Hepatocyte (in vitro differentiated cells): ENCODE measurements at regions not wholly inside any gene's neighbourhood (a gene's known extent, or its start where the extent isn't known, plus 50 kb on each side); places are given as distances from the start of the nearest gene placed in this dataset.

Source experiments
- DNase-seq: peaks from one replicate; pipeline ENCODE4 v3.0.0-alpha.2; 2016; ENCODE audit warnings: low spot score
- H2AFZ ChIP-seq: fragments of 200-600 bp; sonication (generic); 2 replicates; pipeline ENCODE4 v1.6.0; 2016; ENCODE audit warnings: antibody characterized with exemption, mild to moderate bottlenecking
- H3K27ac ChIP-seq: fragments of 200-600 bp; sonication (generic); 2 replicates; pipeline ENCODE4 v1.5.1; 2016; ENCODE audit warnings: mild to moderate bottlenecking
- H3K27me3 ChIP-seq: fragments of 200-600 bp; sonication (generic); 2 replicates; pipeline ENCODE4 v1.6.1; 2016
- H3K36me3 ChIP-seq: fragments of 200-600 bp; sonication (generic); replicated peaks from 2 replicates; pipeline ENCODE4 v1.5.1; 2016; ENCODE audit warnings: low read depth; ENCODE audit not compliant: insufficient read depth
- H3K4me1 ChIP-seq: fragments of 200-600 bp; sonication (generic); 2 replicates; pipeline ENCODE4 v1.5.1; 2016; ENCODE audit warnings: mild to moderate bottlenecking, moderate library complexity; ENCODE audit not compliant: insufficient read depth
- H3K4me2 ChIP-seq: fragments of 200-600 bp; sonication (generic); 2 replicates; pipeline ENCODE4 v1.6.0; 2016
- H3K4me3 ChIP-seq: fragments of 200-600 bp; sonication (generic); 2 replicates; pipeline ENCODE4 v1.5.1; 2016; ENCODE audit warnings: mild to moderate bottlenecking
- H3K79me2 ChIP-seq: fragments of 200-600 bp; sonication (generic); 2 replicates; pipeline ENCODE4 v1.6.0; 2017; ENCODE audit warnings: mild to moderate bottlenecking
- H3K9me2 ChIP-seq: fragments of 200-600 bp; sonication (generic); replicated peaks from 2 replicates; pipeline ENCODE4 v1.6.0; 2017; ENCODE audit warnings: mild to moderate bottlenecking; ENCODE audit not compliant: insufficient read depth
- H3K9me3 ChIP-seq: fragments of 200-600 bp; sonication (generic); 2 replicates; pipeline ENCODE4 v1.5.1; 2016; ENCODE audit warnings: low read depth, mild to moderate bottlenecking
- H4K20me1 ChIP-seq: fragments of 200-600 bp; sonication (generic); 2 replicates; pipeline ENCODE4 v1.6.0; 2016; ENCODE audit warnings: mild to moderate bottlenecking; ENCODE audit not compliant: insufficient read depth, poor library complexity, severe bottlenecking
- CTCF ChIP-seq: fragments of 200-600 bp; sonication (generic); IDR thresholded peaks from 2 replicates; pipeline ENCODE4 v1.5.1; 2016; ENCODE audit warnings: antibody characterized with exemption, mild to moderate bottlenecking; ENCODE audit not compliant: poor library complexity
- EZH2 ChIP-seq: fragments of 200-600 bp; sonication (generic); IDR thresholded peaks from 2 replicates; pipeline ENCODE4 v1.6.1; 2016; ENCODE audit warnings: antibody characterized with exemption, mild to moderate bottlenecking, borderline replicate concordance
- EZH2phosphoT487 ChIP-seq: fragments of 200-600 bp; sonication (generic); IDR thresholded peaks from one replicate; pipeline ENCODE4 v1.6.1; 2018; ENCODE audit warnings: antibody characterized with exemption, mild to moderate bottlenecking, low read depth, moderate library complexity; ENCODE audit not compliant: unreplicated experiment, severe bottlenecking
- WGBS: methylation state at CpG from one replicate; pipeline ENCODE4 v1.1.6; 2016; ENCODE audit warnings: low lambda C conversion rate; ENCODE audit errors: missing lambda C conversion rate; 5-methylcytosine and 5-hydroxymethylcytosine counted together

DNA sequence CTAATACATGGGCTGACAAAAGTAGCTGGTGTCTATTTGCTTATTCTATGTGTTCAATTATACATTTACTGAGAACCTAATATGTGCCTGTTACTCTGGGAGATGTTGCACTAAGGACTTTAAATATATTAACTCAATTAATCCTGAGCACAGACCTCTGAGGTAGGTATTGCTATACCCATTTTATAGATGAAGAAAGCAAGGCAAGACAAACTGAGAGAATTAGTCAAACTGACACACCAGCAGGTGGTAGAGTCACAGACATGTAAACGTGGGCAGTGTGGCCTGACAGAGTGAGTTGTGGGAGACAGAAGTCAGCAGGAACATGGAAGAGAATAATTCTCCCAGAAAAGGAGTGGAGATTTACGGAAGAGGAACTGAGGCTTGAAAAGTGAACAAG is 428.9 kb downstream of the LPIN1 start:
- Histone ChIP-seq H3K27ac (no peak overlapping the region), H2AFZ (no peak overlapping the region), H3K9me3 (no peaks in the 10 kb centered on the region), H3K4me2 (no peak overlapping the region), H3K79me2 (no peaks in the 10 kb centered on the region), H3K9me2 (no peaks in the 10 kb centered on the region), H3K4me3 (no peak overlapping the region), H4K20me1 (no peaks in the 10 kb centered on the region), H3K27me3 (no peaks in the 10 kb centered on the region), H3K36me3 (no peaks in the 10 kb centered on the region), H3K4me1 (peaks cover 8% of the 10 kb centered on the region)
- DNase-seq: no peak
- 84% methylated on average over 2 of the region's 2 CpGs for whole genome bisulfite sequencing
- no peak for TF ChIP-seq EZH2
- TF ChIP-seq EZH2phosphoT487: no peak
- TF ChIP-seq CTCF: no peak

DNA sequence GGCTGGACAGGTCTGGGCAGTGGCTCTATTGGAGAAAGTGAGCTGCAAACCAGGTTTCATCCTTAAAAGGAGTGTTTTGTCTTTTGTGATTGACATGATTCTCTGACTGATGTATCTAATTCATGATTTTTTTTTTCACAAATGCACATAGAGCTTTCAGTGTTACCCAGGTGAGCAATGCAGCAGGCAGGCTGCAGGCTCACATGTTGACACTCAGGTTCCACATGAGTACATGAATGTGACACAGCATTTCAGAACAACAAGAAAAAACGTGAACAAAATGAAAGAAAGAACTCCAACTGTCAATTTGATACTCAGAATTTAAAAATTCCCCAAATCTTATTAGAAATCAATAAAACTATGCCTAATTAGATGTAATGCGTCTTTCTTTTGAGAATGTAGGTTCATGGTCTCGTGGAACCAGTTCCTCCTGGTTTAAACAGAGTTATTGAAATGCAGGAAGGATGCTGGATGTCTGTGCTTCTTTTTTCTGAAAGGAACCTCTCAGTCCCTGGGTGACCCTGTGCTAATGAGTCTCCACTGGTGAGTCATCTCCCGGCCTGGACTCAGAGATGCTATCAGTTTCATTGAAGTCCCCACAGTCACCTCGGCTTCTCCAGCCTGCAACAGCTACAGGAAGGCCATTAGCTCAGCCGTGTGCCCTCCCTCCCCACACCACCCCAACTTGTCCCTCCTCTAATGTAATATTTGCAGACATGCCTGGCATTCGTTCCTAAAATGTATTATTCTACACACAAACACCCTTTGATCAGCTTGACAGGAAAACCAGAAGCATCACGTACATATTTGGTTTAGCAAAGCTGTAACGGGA is 430.4 kb downstream of the LPIN1 start:
- Histone ChIP-seq H3K9me3 (no peaks in the 10 kb centered on the region), H3K79me2 (no peaks in the 10 kb centered on the region), H3K36me3 (no peaks in the 10 kb centered on the region), H3K9me2 (no peaks in the 10 kb centered on the region), H3K4me2 (no peak overlapping the region), H4K20me1 (no peaks in the 10 kb centered on the region), H3K4me1 (peaks cover 8% of the 10 kb centered on the region), H3K4me3 (no peak overlapping the region), H2AFZ (no peak overlapping the region), H3K27ac (no peak overlapping the region), H3K27me3 (no peaks in the 10 kb centered on the region)
- DNase-seq: peak; percentile 65
- WGBS: 38% methylated on average over 9 of the region's 9 CpGs
- no peak for TF ChIP-seq EZH2phosphoT487
- TF ChIP-seq EZH2: no peak
- no peak for TF ChIP-seq CTCF

- 57% methylated on average over 4 of the region's 4 CpGs for WGBS
- no peak overlapping the region for H3K4me2 ChIP-seq
- peaks cover 8% of the 10 kb centered on the region for H3K4me1 ChIP-seq
- no peak overlapping the region for H3K27ac ChIP-seq
- no peaks in the 10 kb centered on the region for H3K9me2 ChIP-seq
- no peaks in the 10 kb centered on the region for H3K36me3 ChIP-seq
- H2AFZ ChIP-seq: no peak overlapping the region
- no peaks in the 10 kb centered on the region for H4K20me1 ChIP-seq
- TF ChIP-seq EZH2phosphoT487: no peak
- no peak for TF ChIP-seq EZH2
- no peak overlapping the region for H3K4me3 ChIP-seq
- no peaks in the 10 kb centered on the region for H3K9me3 ChIP-seq
- H3K79me2 ChIP-seq: no peaks in the 10 kb centered on the region
- no peak for DNase-seq
- H3K27me3 ChIP-seq: no peaks in the 10 kb centered on the region
These were observed 431.2 kb downstream of the LPIN1 start for GRCh38 chr2:12177455-12178288.
